Body of pancreas (tissue), 4 donors: ENCODE measurements at regions not wholly inside any gene's neighbourhood (a gene's known extent, or its start where the extent isn't known, plus 50 kb on each side); places are given as distances from the start of the nearest gene placed in this dataset.

ENCODE experiments used
- POLR2A ChIP-seq, 3 donors: fragments of 450-650 bp; IDR thresholded peaks; one replicate each; pipeline ENCODE4 v1.6.1; 2016; ENCODE audit warnings: antibody characterized with exemption in 3 of 3, mild to moderate bottlenecking in 2 of 3
- TF ChIP-seq, protein P1 (sequence below), 7 experiments: fragments of 450-650 bp in 4 of 7; fragments of 200-600 bp in 3 of 7; sonication (generic) in 3 of 7; IDR thresholded peaks; one replicate each; pipeline ENCODE4 v1.5.1; 2016 to 2019; ENCODE audit warnings: antibody characterized with exemption in 7 of 7

DNA sequence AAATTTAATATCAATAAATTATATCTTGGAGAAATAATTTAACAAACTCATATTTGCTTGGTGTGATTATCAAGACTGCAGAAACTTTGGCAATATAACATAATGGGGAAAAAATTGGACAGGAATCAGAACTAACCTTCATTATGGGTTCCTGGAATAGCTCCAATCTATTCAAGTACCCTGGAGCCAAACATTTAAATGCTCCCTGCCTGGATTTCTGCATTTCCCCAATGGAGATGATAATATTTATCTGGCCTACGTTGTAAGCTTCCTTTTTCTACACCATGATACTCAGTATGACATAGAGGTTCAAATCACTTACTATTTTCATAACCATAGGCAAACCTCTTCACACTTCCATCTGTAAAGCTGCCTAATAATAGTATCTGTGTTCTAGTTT lies 326.8 kb downstream of the TRIML1 start:
- TF ChIP-seq, protein P1, sequence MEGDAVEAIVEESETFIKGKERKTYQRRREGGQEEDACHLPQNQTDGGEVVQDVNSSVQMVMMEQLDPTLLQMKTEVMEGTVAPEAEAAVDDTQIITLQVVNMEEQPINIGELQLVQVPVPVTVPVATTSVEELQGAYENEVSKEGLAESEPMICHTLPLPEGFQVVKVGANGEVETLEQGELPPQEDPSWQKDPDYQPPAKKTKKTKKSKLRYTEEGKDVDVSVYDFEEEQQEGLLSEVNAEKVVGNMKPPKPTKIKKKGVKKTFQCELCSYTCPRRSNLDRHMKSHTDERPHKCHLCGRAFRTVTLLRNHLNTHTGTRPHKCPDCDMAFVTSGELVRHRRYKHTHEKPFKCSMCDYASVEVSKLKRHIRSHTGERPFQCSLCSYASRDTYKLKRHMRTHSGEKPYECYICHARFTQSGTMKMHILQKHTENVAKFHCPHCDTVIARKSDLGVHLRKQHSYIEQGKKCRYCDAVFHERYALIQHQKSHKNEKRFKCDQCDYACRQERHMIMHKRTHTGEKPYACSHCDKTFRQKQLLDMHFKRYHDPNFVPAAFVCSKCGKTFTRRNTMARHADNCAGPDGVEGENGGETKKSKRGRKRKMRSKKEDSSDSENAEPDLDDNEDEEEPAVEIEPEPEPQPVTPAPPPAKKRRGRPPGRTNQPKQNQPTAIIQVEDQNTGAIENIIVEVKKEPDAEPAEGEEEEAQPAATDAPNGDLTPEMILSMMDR (IDR thresholded peaks at IDR 0.05) = no peak
- no peak for TF ChIP-seq POLR2A (IDR thresholded peaks at IDR 0.05)
